ENCODE measurements at regions not wholly inside any gene's neighbourhood (a gene's known extent, or its start where the extent isn't known, plus 50 kb on each side); places are given as distances from the start of the nearest gene placed in this dataset.
"Not testable (repeated sequence)": the region's sequence is repeated elsewhere in the genome, so short reads cannot be mapped to it uniquely, and the experiment has no call there.

DNA sequence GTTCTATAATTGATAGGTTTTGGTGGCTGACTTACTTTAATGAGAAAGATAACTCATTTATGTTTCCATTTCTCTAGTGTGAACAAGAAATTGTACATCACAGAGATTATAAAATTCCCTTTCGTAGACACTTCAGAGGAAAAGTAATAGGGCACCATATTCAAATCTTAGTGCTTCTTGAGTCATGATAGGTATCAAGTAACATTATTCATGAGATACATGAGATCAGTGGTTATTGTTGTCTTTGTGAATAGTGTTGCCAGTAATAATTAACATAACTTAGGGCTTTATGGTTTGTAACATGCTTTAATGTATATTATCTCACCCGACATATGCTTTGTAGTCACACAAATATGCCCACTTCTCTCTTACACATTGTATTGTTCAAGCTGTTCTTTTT lies 73.7 kb upstream of the IL15 start:
- Histone ChIP-seq H3F3A (replicated peaks; ENCODE audit: insufficient read depth) (no peaks in the 10 kb centered on the region), H3K27ac (ENCODE audit: low read depth in 2 of 2, low read length in 1 of 2) (no peak overlapping the region), H3K4me2 (no peak overlapping the region), H3K9me2 (no peaks in the 10 kb centered on the region), H3K9ac (no peak overlapping the region), H3K27me3 (ENCODE audit: insufficient read depth) (no peaks in the 10 kb centered on the region), H3K9me3 (no peaks in the 10 kb centered on the region), H3K4me3 (ENCODE audit: low read depth in 2 of 2, low read length in 1 of 2) (no peak overlapping the region), H3K4me1 (ENCODE audit: control insufficient read depth in 1 of 2, insufficient read depth in 2 of 2, low read depth in 1 of 2, low read length in 1 of 2) (no peaks in the 10 kb centered on the region), H2AFZ (ENCODE audit: low read depth) (no peak overlapping the region), H4K20me1 (ENCODE audit: insufficient read depth) (no peaks in the 10 kb centered on the region), H3K36me3 (replicated peaks in 1 of 2; ENCODE audit: control insufficient read depth in 1 of 2, insufficient read depth in 2 of 2, low read length in 1 of 2) (no peaks in the 10 kb centered on the region), H3K79me2 (ENCODE audit: insufficient read depth) (no peaks in the 10 kb centered on the region)
- WGBS (ENCODE audit: low lambda C conversion rate) = 96% methylated on average over 2 of the region's 2 CpGs
- DNase-seq = no peak
- TF ChIP-seq NRF1 (IDR thresholded peaks at IDR 0.05; ENCODE audit: low read depth, low read length) (no peak), ELF1 (IDR thresholded peaks at IDR 0.05) (no peak), TCF12 (IDR thresholded peaks at IDR 0.05) (no peak), SIN3A (IDR thresholded peaks at IDR 0.05; ENCODE audit: borderline replicate concordance, low read depth, low read length) (no peak), MEF2A (IDR thresholded peaks at IDR 0.05; ENCODE audit: borderline replicate concordance, low read depth) (no peak), MAX (IDR thresholded peaks at IDR 0.05; ENCODE audit: low read depth) (no peak)
- TF ChIP-seq, protein P1, sequence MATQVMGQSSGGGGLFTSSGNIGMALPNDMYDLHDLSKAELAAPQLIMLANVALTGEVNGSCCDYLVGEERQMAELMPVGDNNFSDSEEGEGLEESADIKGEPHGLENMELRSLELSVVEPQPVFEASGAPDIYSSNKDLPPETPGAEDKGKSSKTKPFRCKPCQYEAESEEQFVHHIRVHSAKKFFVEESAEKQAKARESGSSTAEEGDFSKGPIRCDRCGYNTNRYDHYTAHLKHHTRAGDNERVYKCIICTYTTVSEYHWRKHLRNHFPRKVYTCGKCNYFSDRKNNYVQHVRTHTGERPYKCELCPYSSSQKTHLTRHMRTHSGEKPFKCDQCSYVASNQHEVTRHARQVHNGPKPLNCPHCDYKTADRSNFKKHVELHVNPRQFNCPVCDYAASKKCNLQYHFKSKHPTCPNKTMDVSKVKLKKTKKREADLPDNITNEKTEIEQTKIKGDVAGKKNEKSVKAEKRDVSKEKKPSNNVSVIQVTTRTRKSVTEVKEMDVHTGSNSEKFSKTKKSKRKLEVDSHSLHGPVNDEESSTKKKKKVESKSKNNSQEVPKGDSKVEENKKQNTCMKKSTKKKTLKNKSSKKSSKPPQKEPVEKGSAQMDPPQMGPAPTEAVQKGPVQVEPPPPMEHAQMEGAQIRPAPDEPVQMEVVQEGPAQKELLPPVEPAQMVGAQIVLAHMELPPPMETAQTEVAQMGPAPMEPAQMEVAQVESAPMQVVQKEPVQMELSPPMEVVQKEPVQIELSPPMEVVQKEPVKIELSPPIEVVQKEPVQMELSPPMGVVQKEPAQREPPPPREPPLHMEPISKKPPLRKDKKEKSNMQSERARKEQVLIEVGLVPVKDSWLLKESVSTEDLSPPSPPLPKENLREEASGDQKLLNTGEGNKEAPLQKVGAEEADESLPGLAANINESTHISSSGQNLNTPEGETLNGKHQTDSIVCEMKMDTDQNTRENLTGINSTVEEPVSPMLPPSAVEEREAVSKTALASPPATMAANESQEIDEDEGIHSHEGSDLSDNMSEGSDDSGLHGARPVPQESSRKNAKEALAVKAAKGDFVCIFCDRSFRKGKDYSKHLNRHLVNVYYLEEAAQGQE (IDR thresholded peaks at IDR 0.05; ENCODE audit: low read depth, low read length) = no peak
- ChIA-PET CTCF (no interaction called here), POLR2A (no interaction called here)

DNA sequence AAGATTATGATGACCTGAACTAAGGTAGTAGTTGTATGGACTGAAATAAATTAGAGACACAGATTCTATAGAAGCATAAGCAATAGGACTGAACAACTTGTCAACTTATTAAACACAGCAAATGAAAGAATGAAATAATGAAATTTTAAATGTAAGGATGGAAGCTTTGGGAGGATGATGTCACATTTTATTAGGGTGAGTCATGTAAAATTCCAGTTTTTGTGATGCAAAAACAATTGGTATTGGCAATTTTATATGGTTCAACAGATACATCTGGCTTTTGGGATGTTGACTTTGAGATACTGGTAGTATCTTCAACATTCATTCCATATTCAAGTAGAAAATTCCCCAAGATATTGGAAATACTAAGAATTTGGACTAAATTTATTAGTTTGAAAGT lies 72.7 kb upstream of the IL15 start:
- H4K20me1 ChIP-seq (ENCODE audit: insufficient read depth) = no peaks in the 10 kb centered on the region
- no peaks in the 10 kb centered on the region for H3K9me2 ChIP-seq
- H3K27me3 ChIP-seq (ENCODE audit: insufficient read depth) = no peaks in the 10 kb centered on the region
- DNase-seq = no peak
- no peaks in the 10 kb centered on the region for H3K9me3 ChIP-seq
- no peaks in the 10 kb centered on the region for H3K4me1 ChIP-seq (ENCODE audit: control insufficient read depth in 1 of 2, insufficient read depth in 2 of 2, low read depth in 1 of 2, low read length in 1 of 2)
- no peaks in the 10 kb centered on the region for H3K79me2 ChIP-seq (ENCODE audit: insufficient read depth)
- H3K9ac ChIP-seq = no peak overlapping the region
- TF ChIP-seq TCF12 (IDR thresholded peaks at IDR 0.05) (no peak), POLR2AphosphoS5 (IDR thresholded peaks at IDR 0.05; ENCODE audit: low read depth, low read length) (no peak), TAF1 (IDR thresholded peaks at IDR 0.05; ENCODE audit: borderline replicate concordance, low read depth, low read length) (no peak), CHD2 (IDR thresholded peaks at IDR 0.05; ENCODE audit: low read length, partially characterized antibody) (no peak), FOXJ3 (CRISPR knock-in tag; IDR thresholded peaks at IDR 0.05) (no peak), SIN3A (IDR thresholded peaks at IDR 0.05; ENCODE audit: borderline replicate concordance, low read depth, low read length) (no peak), JUND (IDR thresholded peaks at IDR 0.05) (peak; percentile 20; the same call in 1 of the 2 replicates), USF2 (IDR thresholded peaks at IDR 0.05; ENCODE audit: borderline replicate concordance, low read depth, low read length) (no peak), IRF3 (IDR thresholded peaks at IDR 0.05; ENCODE audit: low read depth, low read length) (no peak)
- no peaks in the 10 kb centered on the region for H3F3A ChIP-seq (replicated peaks; ENCODE audit: insufficient read depth)
- H3K4me2 ChIP-seq = no peak overlapping the region
- no peak overlapping the region for H3K27ac ChIP-seq (ENCODE audit: low read depth in 2 of 2, low read length in 1 of 2)
- H3K36me3 ChIP-seq (replicated peaks in 1 of 2; ENCODE audit: control insufficient read depth in 1 of 2, insufficient read depth in 2 of 2, low read length in 1 of 2) = no peaks in the 10 kb centered on the region
- ChIA-PET POLR2A (no interaction called here), CTCF (no interaction called here)
- H2AFZ ChIP-seq (ENCODE audit: low read depth) = no peak overlapping the region
- H3K4me3 ChIP-seq (ENCODE audit: low read depth in 2 of 2, low read length in 1 of 2) = no peak overlapping the region

- POLR2A ChIA-PET = not testable (repeated sequence)
These were observed 71.4 kb upstream of the IL15 start for GRCh38 chr4:141564961-141565360.

More at GRCh38 chr4:141564961-141565360, 71.4 kb upstream of the IL15 start:
- H3K9me2 ChIP-seq; H3K9ac ChIP-seq; H2AFZ ChIP-seq (ENCODE audit: low read depth); H3K27me3 ChIP-seq (ENCODE audit: insufficient read depth); H3K4me1 ChIP-seq (ENCODE audit: control insufficient read depth in 1 of 2, insufficient read depth in 2 of 2, low read depth in 1 of 2, low read length in 1 of 2); H3F3A ChIP-seq (replicated peaks; ENCODE audit: insufficient read depth); DNase-seq; H3K9me3 ChIP-seq; H3K36me3 ChIP-seq (replicated peaks in 1 of 2; ENCODE audit: control insufficient read depth in 1 of 2, insufficient read depth in 2 of 2, low read length in 1 of 2); H3K4me3 ChIP-seq (ENCODE audit: low read depth in 2 of 2, low read length in 1 of 2); CTCF ChIA-PET; H3K4me2 ChIP-seq; H3K27ac ChIP-seq (ENCODE audit: low read depth in 2 of 2, low read length in 1 of 2); H3K79me2 ChIP-seq (ENCODE audit: insufficient read depth); H4K20me1 ChIP-seq (ENCODE audit: insufficient read depth): not testable (repeated sequence)
- 91% methylated on average over 15 of the region's 15 CpGs for WGBS (ENCODE audit: low lambda C conversion rate)

All from SK-N-SH (cell line).